ENCODE measurements at regions not wholly inside any gene's neighbourhood (a gene's known extent, or its start where the extent isn't known, plus 50 kb on each side); places are given as distances from the start of the nearest gene placed in this dataset.

DNA sequence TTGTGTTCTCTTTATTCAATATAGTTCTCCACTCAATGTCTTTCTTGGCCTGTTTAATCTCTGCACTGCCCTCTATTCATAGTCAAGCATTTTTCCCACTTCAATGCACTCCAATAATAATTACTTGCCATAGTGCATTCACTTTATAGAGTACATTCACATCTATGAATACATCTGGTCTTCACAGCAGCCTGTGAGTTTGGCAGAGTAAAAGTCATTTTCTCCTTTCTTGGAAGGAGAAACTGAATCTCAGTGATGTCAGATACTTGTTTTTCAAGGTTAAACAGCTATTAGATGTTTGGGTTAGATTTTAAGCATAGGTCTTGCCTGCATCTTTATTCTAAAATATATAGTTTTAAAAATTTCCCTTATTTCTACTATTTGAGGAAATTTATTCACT lies 373.2 kb downstream of the TRIB2 start:
- Histone ChIP-seq H3K4me3 (ENCODE audit: low read depth, low read length) (no peak overlapping the region), H3K36me3 (ENCODE audit: control insufficient read depth, insufficient read depth, low read length) (no peaks in the 10 kb centered on the region), H3K27me3 (ENCODE audit: control insufficient read depth, insufficient read depth, low read length) (no peaks in the 10 kb centered on the region)
- TF ChIP-seq, protein P1, sequence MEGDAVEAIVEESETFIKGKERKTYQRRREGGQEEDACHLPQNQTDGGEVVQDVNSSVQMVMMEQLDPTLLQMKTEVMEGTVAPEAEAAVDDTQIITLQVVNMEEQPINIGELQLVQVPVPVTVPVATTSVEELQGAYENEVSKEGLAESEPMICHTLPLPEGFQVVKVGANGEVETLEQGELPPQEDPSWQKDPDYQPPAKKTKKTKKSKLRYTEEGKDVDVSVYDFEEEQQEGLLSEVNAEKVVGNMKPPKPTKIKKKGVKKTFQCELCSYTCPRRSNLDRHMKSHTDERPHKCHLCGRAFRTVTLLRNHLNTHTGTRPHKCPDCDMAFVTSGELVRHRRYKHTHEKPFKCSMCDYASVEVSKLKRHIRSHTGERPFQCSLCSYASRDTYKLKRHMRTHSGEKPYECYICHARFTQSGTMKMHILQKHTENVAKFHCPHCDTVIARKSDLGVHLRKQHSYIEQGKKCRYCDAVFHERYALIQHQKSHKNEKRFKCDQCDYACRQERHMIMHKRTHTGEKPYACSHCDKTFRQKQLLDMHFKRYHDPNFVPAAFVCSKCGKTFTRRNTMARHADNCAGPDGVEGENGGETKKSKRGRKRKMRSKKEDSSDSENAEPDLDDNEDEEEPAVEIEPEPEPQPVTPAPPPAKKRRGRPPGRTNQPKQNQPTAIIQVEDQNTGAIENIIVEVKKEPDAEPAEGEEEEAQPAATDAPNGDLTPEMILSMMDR (IDR thresholded peaks at IDR 0.05; ENCODE audit: insufficient read depth, low read length, poor library complexity, severe bottlenecking) = no peak
- no peak for DNase-seq (ENCODE audit: low read depth)

DNA sequence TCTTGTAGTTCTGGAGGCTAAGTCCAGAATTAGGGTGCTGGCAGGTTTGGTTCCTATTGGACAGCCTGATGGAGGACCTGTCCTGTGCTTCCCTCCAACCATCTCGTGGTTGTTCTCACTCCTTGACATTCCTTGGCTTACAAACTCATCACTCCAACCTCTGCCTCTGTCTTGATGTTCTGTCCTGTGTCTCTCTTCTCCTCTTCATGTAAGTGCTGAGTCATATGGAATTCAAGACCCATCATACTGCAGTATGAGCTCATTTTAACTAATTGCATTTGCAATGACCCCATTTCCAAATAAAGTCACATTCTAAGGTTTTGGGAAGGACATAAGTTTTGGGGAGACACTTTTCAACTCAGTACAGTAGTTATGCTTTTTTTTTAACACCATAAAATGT lies 374.7 kb downstream of the TRIB2 start:
- no peak for DNase-seq (ENCODE audit: low read depth)
- TF ChIP-seq, protein P1 (IDR thresholded peaks at IDR 0.05; ENCODE audit: insufficient read depth, low read length, poor library complexity, severe bottlenecking) = no peak
- H3K36me3 ChIP-seq (ENCODE audit: control insufficient read depth, insufficient read depth, low read length) = no peaks in the 10 kb centered on the region
- no peaks in the 10 kb centered on the region for H3K27me3 ChIP-seq (ENCODE audit: control insufficient read depth, insufficient read depth, low read length)
- no peak overlapping the region for H3K4me3 ChIP-seq (ENCODE audit: low read depth, low read length)

DNA sequence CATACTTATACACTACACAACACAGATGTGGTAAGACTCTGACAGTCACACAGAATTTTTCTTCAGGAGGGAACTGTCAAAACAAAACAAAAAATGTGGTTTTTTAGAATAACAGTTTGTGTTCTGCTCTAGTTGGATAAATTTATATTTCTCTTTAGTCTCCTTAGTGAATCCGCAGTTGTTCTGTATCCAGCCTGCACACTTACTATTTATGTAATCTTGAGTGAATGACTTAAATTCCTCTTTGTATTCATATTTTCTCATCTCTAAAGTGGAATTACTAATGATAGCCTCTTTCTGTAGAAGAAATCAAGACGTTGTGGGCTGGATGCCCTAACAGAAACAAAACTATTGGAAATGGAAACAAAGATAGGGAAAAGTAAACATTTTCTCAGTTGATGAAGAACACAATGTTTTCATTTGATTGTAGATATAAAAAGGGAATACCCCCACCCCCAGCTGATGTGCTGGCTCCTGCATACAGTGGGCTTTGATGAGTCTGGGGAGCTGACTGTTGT lies 375.2 kb downstream of the TRIB2 start:
- DNase-seq (ENCODE audit: low read depth) = no peak
- TF ChIP-seq, protein P1 (IDR thresholded peaks at IDR 0.05; ENCODE audit: insufficient read depth, low read length, poor library complexity, severe bottlenecking) = no peak
- Histone ChIP-seq H3K27me3 (ENCODE audit: control insufficient read depth, insufficient read depth, low read length) (no peaks in the 10 kb centered on the region), H3K4me3 (ENCODE audit: low read depth, low read length) (no peak overlapping the region), H3K36me3 (ENCODE audit: control insufficient read depth, insufficient read depth, low read length) (no peaks in the 10 kb centered on the region)

DNA sequence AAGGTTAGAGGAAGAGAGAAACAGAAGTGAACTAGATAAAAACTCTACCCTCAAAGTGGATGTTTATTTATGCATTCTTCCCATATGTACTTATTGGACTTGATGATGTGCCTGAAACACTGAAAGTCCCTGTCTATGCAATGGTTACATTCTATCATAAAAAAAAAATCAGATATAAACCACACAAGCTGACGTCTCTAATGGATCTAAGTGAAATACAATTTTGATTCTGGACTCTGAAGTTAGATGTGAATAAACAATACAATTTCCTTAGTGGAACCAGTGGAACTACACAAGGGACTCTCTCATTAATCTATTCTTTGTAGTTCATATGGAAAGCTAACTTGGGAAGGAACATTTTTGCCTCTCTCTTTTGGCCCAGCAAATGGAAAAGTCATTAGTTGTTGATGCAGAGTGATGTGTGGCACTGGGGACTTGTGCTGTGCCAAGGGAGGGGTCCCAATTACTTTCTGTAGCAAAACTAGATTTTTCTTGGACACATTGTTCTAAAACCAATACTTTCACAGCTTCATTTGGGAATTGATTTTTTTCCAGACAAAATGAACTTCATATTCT lies 376.8 kb downstream of the TRIB2 start:
- no peak for DNase-seq (ENCODE audit: low read depth)
- Histone ChIP-seq H3K36me3 (ENCODE audit: control insufficient read depth, insufficient read depth, low read length) (no peaks in the 10 kb centered on the region), H3K4me3 (ENCODE audit: low read depth, low read length) (no peak overlapping the region), H3K27me3 (ENCODE audit: control insufficient read depth, insufficient read depth, low read length) (no peaks in the 10 kb centered on the region)
- TF ChIP-seq, protein P1 (IDR thresholded peaks at IDR 0.05; ENCODE audit: insufficient read depth, low read length, poor library complexity, severe bottlenecking) = no peak

DNA sequence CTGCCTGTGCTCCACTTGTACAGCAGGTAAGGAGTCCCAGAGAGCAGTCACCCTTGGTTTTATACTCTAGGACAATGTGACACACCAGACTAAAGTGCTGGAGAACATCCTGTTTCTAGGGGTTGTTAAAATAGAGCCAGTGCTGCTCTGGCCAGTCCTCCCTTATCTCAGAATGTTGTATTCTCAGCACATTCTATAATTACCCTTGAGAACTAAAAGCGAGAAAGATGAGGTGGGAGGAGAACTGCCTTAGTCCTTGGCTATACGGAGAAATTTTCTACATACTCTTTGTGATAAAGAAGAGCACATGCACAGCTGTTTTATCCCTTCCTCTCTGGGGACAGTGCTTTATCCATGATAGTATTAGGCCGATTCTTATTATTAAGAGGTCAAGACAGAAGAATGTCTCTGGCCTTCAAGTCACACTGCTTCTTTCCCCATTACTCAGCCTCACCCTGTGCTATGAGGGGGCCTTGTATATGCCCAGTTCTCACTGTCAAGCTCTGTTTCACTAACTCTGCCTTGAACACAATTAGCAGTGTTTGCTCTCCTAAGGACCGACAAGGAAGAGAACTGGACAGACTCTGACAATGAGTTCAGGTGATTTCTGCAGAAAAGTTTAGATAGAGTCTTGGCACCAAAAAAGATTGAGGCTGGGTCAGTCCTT lies 385.8 kb downstream of the TRIB2 start:
- H3K36me3 ChIP-seq (ENCODE audit: control insufficient read depth, insufficient read depth, low read length) = no peaks in the 10 kb centered on the region
- TF ChIP-seq, protein P1 (IDR thresholded peaks at IDR 0.05; ENCODE audit: insufficient read depth, low read length, poor library complexity, severe bottlenecking) = no peak
- no peak overlapping the region for H3K4me3 ChIP-seq (ENCODE audit: low read depth, low read length)
- H3K27me3 ChIP-seq (ENCODE audit: control insufficient read depth, insufficient read depth, low read length) = no peaks in the 10 kb centered on the region
- DNase-seq (ENCODE audit: low read depth) = no peak

All from kidney epithelial cell (primary cell).